Activated T-cell treated with anti-CD3 and anti-CD28 coated beads, Interleukin-2, amount 50 U/mL, for 4 hours (primary cell): ENCODE measurements at regions not wholly inside any gene's neighbourhood (a gene's known extent, or its start where the extent isn't known, plus 50 kb on each side); places are given as distances from the start of the nearest gene placed in this dataset.

Source experiments
- ATAC-seq, 2 donors: fragments of 200-7000 bp; cut with Tn5 transposase; one replicate each; pipeline ENCODE4 v1.10.0; 2021
- DNase-seq: peaks from one replicate; pipeline ENCODE4 v3.0.0-alpha.2; 2020
- H3K27me3 Mint-ChIP-seq: one replicate; pipeline ENCODE4 v1.8.0; 2021; ENCODE audit warnings: low read depth, mixed read lengths
- H3K36me3 Mint-ChIP-seq: one replicate; pipeline ENCODE4 v1.8.0; 2022; ENCODE audit warnings: mixed read lengths; ENCODE audit not compliant: insufficient read depth
- H3K4me1 Mint-ChIP-seq: one replicate; pipeline ENCODE4 v1.8.0; 2021; ENCODE audit warnings: low read depth, mixed read lengths
- H3K4me3 Mint-ChIP-seq: one replicate; pipeline ENCODE4 v1.8.0; 2021; ENCODE audit warnings: mild to moderate bottlenecking, moderate library complexity, mixed read lengths
- H3K9me3 Mint-ChIP-seq: one replicate; pipeline ENCODE4 v1.8.0; 2021; ENCODE audit warnings: mixed read lengths

DNA sequence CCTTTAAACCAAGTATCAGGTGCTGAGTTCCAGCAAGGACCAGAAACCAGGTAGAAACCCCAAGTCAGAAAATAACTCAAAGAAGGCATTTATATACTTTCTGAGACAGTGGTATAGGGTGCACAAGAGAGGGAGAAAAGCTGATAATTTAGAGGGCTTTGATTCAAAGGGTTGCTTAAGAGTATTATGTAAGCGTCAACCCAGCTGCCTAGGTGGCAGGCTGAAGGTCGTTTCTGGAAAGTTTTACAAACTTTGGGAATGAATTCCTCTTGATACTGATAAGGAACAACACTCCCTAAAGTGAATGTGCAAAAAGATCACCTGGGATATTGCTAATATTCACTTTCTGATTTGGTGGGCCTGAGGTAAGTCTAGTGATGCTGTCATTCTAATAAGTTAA is 800.7 kb downstream of the MAFB start:
- ATAC-seq (no peak), DNase-seq (no peak)
- H3K4me3 Mint-ChIP-seq, result no peak overlapping the region

DNA sequence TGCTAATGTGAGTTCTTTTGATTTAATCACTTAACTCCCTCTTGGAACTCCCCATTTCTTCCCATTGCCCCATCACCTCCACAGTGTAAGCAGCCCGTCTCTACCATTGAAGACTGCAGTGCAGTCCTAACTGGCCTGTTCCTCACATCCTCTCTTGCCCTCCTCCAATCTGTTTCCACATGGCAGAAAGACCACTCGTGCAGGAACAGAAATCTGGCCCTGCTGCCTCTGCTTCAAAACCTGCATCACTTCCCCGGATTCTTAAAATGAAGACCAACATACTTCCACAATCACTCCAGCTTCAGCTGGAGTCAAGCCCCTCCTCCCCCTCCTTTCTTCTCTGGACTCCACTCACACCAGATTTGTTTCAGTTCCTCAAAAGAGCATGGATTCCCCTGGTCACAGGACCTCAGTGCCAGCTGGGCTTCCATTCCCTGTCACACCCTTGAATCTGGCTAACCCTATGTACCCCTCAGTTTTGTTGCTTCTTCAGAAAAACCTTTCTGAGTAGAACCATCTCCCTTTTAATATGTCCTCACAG is 802.3 kb downstream of the MAFB start:
- peaks cover 2% of the 10 kb centered on the region for H3K27me3 Mint-ChIP-seq
- ATAC-seq, result no peak
- no peak for DNase-seq
- H3K4me3 Mint-ChIP-seq, result no peak overlapping the region
- no peaks in the 10 kb centered on the region for H3K4me1 Mint-ChIP-seq
- H3K9me3 Mint-ChIP-seq, result no peaks in the 10 kb centered on the region
- no peaks in the 10 kb centered on the region for H3K36me3 Mint-ChIP-seq

More for the DNA sequence above, 800.7 kb downstream of the MAFB start:
- Mint-ChIP-seq H3K4me1 (no peaks in the 10 kb centered on the region), H3K9me3 (no peaks in the 10 kb centered on the region), H3K27me3 (peaks cover 2% of the 10 kb centered on the region), H3K36me3 (no peaks in the 10 kb centered on the region)

DNA sequence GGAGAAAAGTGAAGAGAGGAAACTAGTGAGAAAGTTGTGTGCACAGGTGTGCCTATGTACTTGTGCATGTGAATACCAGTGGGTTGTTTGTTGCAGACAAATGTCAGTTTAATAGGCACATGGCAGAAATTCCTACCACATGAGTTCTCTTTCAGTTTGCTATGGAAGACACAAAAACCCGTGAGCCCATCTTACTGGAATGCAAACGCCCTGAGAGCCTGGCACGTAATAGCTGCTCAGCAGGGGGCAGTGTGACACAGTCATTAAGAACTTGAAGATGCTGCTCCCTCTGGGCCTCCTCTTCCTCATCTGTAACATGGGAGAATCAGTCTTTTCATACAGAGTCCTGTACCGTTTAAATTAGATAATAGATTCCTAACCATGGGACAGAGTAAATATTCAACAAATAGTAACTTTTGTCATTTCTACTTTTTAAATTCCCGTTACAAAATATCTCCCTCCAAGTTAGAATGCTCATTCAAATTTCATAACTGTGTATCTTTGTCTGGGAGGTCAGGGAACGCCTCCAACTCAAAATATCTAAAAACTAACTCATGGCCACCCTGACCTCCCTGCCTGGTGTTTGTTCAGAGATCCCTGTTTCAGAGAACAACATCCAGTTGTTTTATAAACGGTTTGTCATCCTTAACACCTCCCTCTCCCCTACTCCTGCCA is 802.9 kb downstream of the MAFB start:
- no peaks in the 10 kb centered on the region for H3K4me1 Mint-ChIP-seq
- no peaks in the 10 kb centered on the region for H3K9me3 Mint-ChIP-seq
- no peaks in the 10 kb centered on the region for H3K36me3 Mint-ChIP-seq
- H3K4me3 Mint-ChIP-seq, result no peak overlapping the region
- H3K27me3 Mint-ChIP-seq, result no peaks in the 10 kb centered on the region
- DNase-seq (no peak), ATAC-seq (no peak)

DNA sequence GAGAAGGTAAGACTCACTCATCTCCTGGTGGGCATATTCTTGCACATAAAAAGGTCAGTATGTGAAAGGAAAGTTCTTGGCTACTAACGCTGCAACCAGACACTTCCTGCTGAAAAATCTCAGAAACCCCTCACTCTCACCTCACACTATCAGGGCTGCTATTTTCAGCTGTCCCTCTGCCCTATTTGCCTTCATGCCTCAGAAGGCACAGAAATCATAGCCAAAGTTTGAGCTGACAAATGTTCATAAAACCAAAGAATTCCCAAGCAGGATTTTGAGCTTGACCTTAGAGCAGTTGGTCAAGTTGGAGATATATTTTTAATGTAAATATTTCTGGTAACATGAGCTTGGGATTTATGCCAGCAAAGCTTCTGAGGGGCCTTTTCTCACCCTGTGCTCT is 806.2 kb downstream of the MAFB start:
- Mint-ChIP-seq H3K27me3 (no peaks in the 10 kb centered on the region), H3K36me3 (no peaks in the 10 kb centered on the region), H3K9me3 (no peaks in the 10 kb centered on the region), H3K4me1 (no peaks in the 10 kb centered on the region), H3K4me3 (no peak overlapping the region)
- ATAC-seq, result no peak
- DNase-seq, result no peak

DNA sequence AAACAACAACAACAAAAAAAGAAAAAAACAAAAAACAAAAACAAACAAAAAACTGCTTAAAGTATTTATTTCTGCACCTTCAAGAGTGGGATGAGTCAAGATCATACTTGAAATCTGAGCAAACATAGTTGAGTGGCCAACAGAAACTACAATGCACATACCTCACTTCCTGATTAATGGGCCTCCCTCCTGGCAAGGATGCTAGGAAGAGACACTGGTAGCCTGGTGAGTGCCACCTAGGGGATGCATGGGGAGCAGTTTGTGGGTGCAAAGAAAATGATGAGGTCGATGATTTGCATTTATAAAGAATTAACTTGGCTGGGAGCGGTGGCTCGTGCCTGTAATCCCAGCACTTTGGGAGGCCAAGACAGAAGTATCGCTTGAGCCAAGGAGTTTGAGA is 808.1 kb downstream of the MAFB start:
- no peak for ATAC-seq

DNA sequence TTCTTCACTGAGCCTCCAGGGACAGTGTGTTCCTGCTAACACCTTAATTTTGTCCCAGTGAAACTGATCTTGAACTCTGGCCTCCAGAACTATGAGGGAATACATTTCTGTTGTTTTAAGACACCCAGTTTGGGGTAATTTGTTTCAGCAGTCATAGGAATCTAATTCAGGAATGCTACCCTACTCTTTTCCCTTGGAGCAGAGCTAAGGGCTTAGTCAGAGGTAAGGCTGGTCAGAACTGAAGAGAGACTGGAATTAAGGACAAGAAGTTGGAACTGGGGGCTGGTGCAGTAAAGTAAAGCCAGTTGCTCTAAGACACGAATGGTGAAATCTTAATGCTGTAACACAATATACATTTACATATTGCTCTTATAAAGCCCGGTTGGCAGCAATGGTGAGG is 809.7 kb downstream of the MAFB start:
- Mint-ChIP-seq H3K4me3 (no peak overlapping the region), H3K9me3 (no peaks in the 10 kb centered on the region), H3K36me3 (no peaks in the 10 kb centered on the region), H3K4me1 (no peaks in the 10 kb centered on the region), H3K27me3 (no peaks in the 10 kb centered on the region)
- ATAC-seq (no peak), DNase-seq (no peak)

More for the DNA sequence above, 808.1 kb downstream of the MAFB start:
- H3K4me3 Mint-ChIP-seq, result no peak overlapping the region
- H3K4me1 Mint-ChIP-seq, result no peaks in the 10 kb centered on the region
- H3K27me3 Mint-ChIP-seq, result no peaks in the 10 kb centered on the region
- H3K36me3 Mint-ChIP-seq, result no peaks in the 10 kb centered on the region
- H3K9me3 Mint-ChIP-seq, result no peaks in the 10 kb centered on the region
- DNase-seq, result no peak

DNA sequence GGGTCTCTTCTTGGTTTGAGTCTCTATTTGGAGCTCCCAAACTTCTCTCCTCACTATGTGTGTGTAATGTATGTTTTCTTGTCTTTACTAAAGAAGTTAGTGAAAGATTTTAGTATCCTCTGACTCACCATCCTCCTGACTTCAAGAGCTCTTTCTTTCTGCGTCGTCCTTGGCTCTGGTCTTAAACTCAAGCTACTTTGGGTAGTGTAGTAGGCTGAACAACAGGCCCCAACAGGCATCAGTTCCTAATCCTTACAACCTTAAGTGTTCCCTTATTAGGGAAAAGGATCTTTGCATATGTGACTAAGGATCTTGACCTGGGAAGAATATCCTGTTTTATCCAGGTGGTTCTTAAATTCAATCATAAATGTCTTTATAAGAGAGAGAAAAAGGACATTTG is 810.2 kb downstream of the MAFB start:
- DNase-seq (no peak), ATAC-seq (no peak)
- H3K4me1 Mint-ChIP-seq, result no peaks in the 10 kb centered on the region
- H3K9me3 Mint-ChIP-seq, result no peaks in the 10 kb centered on the region
- no peaks in the 10 kb centered on the region for H3K27me3 Mint-ChIP-seq
- H3K4me3 Mint-ChIP-seq, result no peak overlapping the region
- H3K36me3 Mint-ChIP-seq, result no peaks in the 10 kb centered on the region

DNA sequence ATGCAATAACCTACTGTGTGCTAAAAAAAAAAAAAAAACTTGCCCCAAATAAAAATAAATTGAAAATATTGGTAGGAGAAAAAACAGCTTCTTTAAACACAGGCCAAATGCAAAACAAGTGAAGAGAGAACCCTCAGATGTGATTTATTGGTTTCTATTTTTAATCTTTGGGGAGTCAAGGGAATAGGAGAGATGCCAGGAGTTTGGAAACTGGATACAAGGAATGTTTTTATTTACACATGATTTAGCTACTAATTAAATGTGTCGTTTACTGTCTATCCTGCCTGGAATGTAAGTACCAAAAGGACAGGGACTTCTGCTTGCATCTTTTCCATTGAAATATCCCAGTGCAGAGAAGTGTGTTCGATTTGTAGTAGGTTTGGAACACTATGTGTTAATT is 810.7 kb downstream of the MAFB start:
- Mint-ChIP-seq H3K4me1 (no peaks in the 10 kb centered on the region), H3K27me3 (no peaks in the 10 kb centered on the region), H3K4me3 (no peak overlapping the region), H3K9me3 (no peaks in the 10 kb centered on the region), H3K36me3 (no peaks in the 10 kb centered on the region)
- no peak for ATAC-seq
- no peak for DNase-seq

DNA sequence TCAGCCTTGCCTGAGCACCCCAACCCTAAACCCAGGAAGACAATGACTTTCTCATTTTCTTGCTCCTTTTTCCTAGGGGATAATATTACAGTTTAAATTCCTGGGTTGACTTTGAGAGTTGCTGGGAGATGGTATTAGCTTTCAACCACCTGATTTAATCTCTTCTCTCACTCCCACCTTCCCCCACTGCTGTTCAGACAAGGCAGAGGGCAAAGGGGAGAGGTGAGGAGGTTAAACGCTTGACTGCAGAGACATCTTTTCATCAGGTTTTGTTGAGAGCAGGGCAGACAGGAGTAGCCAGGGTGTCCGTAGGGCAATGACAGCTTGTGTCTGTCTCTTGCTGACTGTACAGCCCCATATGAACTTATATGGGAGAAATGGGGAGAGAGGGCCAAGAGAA is 811.2 kb downstream of the MAFB start:
- DNase-seq (no peak), ATAC-seq (no peak)
- Mint-ChIP-seq H3K4me1 (no peaks in the 10 kb centered on the region), H3K36me3 (no peaks in the 10 kb centered on the region), H3K27me3 (no peaks in the 10 kb centered on the region), H3K4me3 (no peak overlapping the region), H3K9me3 (no peaks in the 10 kb centered on the region)

DNA sequence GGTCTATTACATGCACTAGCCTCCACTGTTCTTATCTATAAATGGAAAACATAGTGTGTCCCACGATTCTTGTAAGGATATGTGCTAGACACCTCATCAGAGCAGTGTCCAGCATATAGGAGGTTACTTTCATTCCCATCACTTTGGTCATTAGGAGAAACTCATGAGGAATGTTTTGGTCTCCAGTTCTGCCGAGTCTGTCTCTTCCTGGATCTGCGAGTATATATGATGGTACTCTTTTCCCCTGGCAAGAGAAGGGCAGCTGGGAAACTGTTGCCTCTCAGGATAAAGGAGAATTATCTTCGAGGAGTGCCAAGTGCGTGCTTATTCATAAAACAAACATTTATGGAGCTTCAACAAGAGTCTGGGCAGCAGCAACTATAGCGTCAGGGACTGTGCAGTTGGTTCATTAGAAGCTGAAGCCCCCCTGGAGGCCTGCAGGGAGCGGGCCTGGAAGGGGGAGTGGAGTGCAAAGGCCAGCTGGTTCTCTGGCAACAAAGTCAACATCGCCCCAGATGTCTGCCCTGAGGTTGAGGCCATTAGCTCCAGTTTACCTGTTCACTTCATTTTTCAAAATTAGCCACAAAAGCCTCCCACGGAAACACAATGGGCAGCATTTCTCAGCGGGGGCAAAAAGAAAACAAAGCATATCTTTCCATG is 811.9 kb downstream of the MAFB start:
- DNase-seq, result no peak
- Mint-ChIP-seq H3K9me3 (no peaks in the 10 kb centered on the region), H3K4me1 (no peaks in the 10 kb centered on the region), H3K4me3 (no peak overlapping the region), H3K27me3 (no peaks in the 10 kb centered on the region), H3K36me3 (no peaks in the 10 kb centered on the region)
- ATAC-seq, result no peak

DNA sequence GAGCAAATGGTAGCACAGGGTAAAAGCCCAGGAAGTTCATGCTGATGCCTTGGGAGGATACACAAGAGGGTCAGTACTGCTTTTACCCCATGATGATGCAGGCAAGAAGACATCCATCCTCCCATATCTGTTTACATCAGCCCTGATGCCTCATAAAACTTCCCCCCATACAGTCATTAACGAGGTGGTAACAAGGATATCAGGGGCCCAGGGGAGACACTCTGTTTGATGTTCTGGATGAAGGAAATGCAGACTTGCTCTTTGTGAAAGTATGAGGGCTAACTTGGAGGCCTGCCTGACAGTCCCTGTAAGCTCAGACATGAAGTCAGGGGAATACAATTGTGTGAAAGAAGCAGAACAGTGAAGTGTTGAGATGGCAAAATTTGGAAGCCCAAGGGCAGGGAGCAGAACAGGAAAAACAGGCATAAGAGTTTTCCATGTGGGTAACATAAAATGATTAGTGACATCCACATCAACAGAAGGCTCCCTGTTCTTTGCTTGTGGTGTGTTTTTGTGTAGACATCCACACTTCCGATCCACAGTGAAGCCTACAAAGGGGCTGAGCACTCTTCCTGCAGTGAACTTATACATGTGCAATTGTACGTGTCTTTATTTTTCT is 813.4 kb downstream of the MAFB start:
- Mint-ChIP-seq H3K4me3 (no peak overlapping the region), H3K4me1 (no peaks in the 10 kb centered on the region), H3K27me3 (no peaks in the 10 kb centered on the region), H3K36me3 (no peaks in the 10 kb centered on the region), H3K9me3 (no peaks in the 10 kb centered on the region)
- DNase-seq, result no peak
- no peak for ATAC-seq

DNA sequence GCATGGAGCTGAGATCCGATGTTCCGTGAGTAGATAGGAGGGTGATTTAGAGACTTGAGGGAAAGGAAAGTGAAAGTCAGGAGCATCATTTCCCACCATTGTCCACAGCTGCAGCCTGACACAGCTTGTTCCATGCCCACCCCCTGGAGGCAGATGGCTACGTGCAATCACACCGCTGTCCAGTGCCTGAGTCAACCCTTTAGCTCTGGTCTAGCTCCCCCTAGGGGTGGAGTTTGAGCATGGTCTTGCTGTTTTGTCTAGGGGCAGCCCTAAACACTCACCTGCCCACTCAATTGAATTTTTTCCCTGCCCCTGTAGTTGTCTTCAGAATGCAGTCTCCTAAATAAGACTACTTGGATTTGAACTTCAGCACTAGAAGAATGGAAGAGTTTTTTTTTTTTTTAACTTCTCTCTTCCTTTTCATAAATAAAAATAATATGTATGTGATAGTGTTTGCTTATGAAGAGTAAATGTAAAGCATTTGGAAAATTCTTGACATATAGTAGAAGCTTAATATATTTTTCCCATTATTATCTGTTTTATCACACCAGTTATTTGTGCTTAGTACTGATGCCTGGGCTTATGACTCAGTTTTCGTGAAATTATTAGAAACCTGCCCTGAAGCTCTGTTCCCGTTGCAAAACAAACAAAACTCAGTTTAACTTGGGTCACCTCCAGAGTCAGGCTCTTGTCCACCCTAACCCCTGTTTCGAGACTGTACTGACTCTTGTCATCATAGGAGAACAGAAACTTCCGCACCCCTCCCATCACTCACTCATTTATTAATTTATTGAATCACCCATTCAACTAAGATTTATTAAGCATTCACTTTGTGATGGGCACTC is 814.8 kb downstream of the MAFB start:
- H3K4me1 Mint-ChIP-seq, result no peaks in the 10 kb centered on the region
- no peaks in the 10 kb centered on the region for H3K9me3 Mint-ChIP-seq
- no peak for ATAC-seq
- no peaks in the 10 kb centered on the region for H3K27me3 Mint-ChIP-seq
- no peak overlapping the region for H3K4me3 Mint-ChIP-seq
- DNase-seq, result no peak
- no peaks in the 10 kb centered on the region for H3K36me3 Mint-ChIP-seq

DNA sequence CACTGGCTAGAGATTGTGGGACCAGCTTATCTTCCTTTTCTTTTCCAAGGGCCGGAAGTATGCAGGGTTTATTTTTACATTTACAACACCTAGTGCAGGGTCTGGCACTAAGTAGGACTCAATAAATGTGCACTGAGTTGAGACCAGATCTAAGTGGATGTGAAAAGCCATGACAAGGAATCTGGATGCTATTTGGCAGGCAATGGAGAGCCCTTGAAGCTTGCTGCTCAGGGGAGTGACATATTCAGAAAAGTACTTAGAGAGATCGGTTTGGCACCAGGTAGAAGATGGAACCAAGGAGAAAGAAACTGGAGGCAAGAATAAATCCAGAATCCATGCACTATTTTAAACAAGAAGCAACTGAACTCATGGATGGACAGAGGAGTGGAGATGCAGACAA is 815.8 kb downstream of the MAFB start:
- DNase-seq (no peak), ATAC-seq (no peak)
- Mint-ChIP-seq H3K4me1 (no peaks in the 10 kb centered on the region), H3K4me3 (no peak overlapping the region), H3K27me3 (no peaks in the 10 kb centered on the region), H3K36me3 (no peaks in the 10 kb centered on the region), H3K9me3 (no peaks in the 10 kb centered on the region)

DNA sequence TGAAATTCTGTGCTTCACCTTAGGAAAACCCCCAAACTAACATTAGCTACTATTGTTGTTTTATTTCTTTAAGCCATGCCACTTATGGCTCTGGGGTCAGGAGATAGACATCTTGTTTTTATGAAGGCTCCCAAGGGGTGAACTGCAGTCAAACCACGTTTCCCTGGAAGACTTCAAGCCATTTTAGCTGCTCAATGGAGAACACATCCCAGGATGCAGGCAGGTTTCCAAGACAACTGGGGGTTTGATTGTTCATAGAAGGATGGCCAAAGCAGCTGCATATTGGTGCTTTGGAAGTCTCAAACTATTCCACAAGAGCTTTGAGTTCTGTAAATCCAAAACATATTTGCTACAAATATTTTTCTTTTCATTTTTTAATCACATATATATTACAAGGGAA is 818.0 kb downstream of the MAFB start:
- Mint-ChIP-seq H3K9me3 (no peaks in the 10 kb centered on the region), H3K4me3 (no peak overlapping the region), H3K27me3 (no peaks in the 10 kb centered on the region), H3K4me1 (no peaks in the 10 kb centered on the region), H3K36me3 (no peaks in the 10 kb centered on the region)
- no peak for ATAC-seq
- DNase-seq, result no peak
